CD14-positive monocyte (primary cell): ENCODE measurements at regions not wholly inside any gene's neighbourhood (a gene's known extent, or its start where the extent isn't known, plus 50 kb on each side); places are given as distances from the start of the nearest gene placed in this dataset.

Source experiments
- DNase-seq, 3 donors: peaks; one replicate each; pipeline ENCODE4 v3.0.0-alpha.2; 2011 to 2022
- H2AFZ ChIP-seq: 2 replicates; pipeline ENCODE4 v1.6.0; 2012; ENCODE audit warnings: mild to moderate bottlenecking, low read depth, low read length, inconsistent platforms; ENCODE audit not compliant: insufficient read depth, poor library complexity, severe bottlenecking
- H3K27ac ChIP-seq, 2 donors: 1 replicate in 1 of 2; 2 replicates in 1 of 2; pipeline ENCODE4 v1.5.1; 2012 to 2013; ENCODE audit warnings: low read length in 2 of 2, control low read depth in 1 of 2, inconsistent platforms in 1 of 2, low read depth in 1 of 2, mild to moderate bottlenecking in 1 of 2
- H3K27me3 ChIP-seq, 2 donors: one replicate each; pipeline versions ENCODE4 v1.6.0 to v1.6.1; 2011 to 2013; ENCODE audit warnings: low read length in 2 of 2; ENCODE audit not compliant: control insufficient read depth in 2 of 2, insufficient read depth in 2 of 2
- H3K36me3 ChIP-seq, 2 donors: replicated peaks in 1 of 2; 1 replicate in 1 of 2; 2 replicates in 1 of 2; pipeline versions ENCODE4 v1.5.1 to v1.6.1; 2012 to 2013; ENCODE audit warnings: low read length in 2 of 2, control low read depth in 1 of 2, inconsistent platforms in 1 of 2, mild to moderate bottlenecking in 1 of 2; ENCODE audit not compliant: insufficient read depth in 2 of 2, control insufficient read depth in 1 of 2
- H3K4me1 ChIP-seq, 2 donors: 1 replicate in 1 of 2; 2 replicates in 1 of 2; pipeline versions ENCODE4 v1.5.1 to v1.6.1; 2012 to 2013; ENCODE audit warnings: low read length in 2 of 2, control low read depth in 1 of 2, inconsistent platforms in 1 of 2, mild to moderate bottlenecking in 1 of 2, moderate library complexity in 1 of 2; ENCODE audit not compliant: insufficient read depth in 2 of 2, control insufficient read depth in 1 of 2
- H3K4me2 ChIP-seq: replicated peaks from 2 replicates; pipeline ENCODE3; 2012; ENCODE audit warnings: low read length, moderate library complexity, mild to moderate bottlenecking; ENCODE audit not compliant: poor library complexity, severe bottlenecking; ENCODE audit errors: extremely low read depth
- H3K4me3 ChIP-seq, 3 experiments: fragments of 200-600 bp in 1 of 3; sonication (generic) in 1 of 3; replicated peaks in 1 of 3; 1 replicate in 2 of 3; 2 replicates in 1 of 3; pipeline ENCODE4 v1.5.1; 2011 to 2013; ENCODE audit warnings: low read length in 3 of 3, mild to moderate bottlenecking in 3 of 3, control low read depth in 2 of 3, low read depth in 2 of 3, inconsistent platforms in 1 of 3, moderate library complexity in 1 of 3
- H3K79me2 ChIP-seq: 2 replicates; pipeline ENCODE4 v1.6.0; 2012; ENCODE audit warnings: mild to moderate bottlenecking, control low read depth, inconsistent platforms, low read length, moderate library complexity; ENCODE audit not compliant: insufficient read depth
- H3K9ac ChIP-seq: 2 replicates; pipeline ENCODE4 v1.6.0; 2017; ENCODE audit warnings: low read length, mild to moderate bottlenecking; ENCODE audit not compliant: insufficient read depth, poor library complexity, severe bottlenecking
- H3K9me3 ChIP-seq, 2 donors: replicated peaks in 1 of 2; 1 replicate in 1 of 2; 2 replicates in 1 of 2; pipeline versions ENCODE4 v1.5.1 to v1.6.1; 2012 to 2013; ENCODE audit warnings: low read length in 2 of 2, control low read depth in 1 of 2; ENCODE audit not compliant: control insufficient read depth in 1 of 2, insufficient read depth in 1 of 2
- H4K20me1 ChIP-seq: 2 replicates; pipeline ENCODE4 v1.6.0; 2012; ENCODE audit warnings: mild to moderate bottlenecking, low read length, control low read depth, moderate library complexity; ENCODE audit not compliant: insufficient read depth
- H3K27ac Mint-ChIP-seq, 7 donors: one replicate each; pipeline ENCODE4 v1.8.0; 2020; ENCODE audit warnings: mild to moderate bottlenecking in 7 of 7, mixed read lengths in 7 of 7, moderate library complexity in 6 of 7, inconsistent platforms in 2 of 7
- H3K27me3 Mint-ChIP-seq, 3 donors: one replicate each; pipeline ENCODE4 v1.8.0; 2021 to 2022; ENCODE audit warnings: low read depth in 3 of 3, mild to moderate bottlenecking in 3 of 3, mixed read lengths in 3 of 3, moderate library complexity in 3 of 3, inconsistent platforms in 1 of 3
- H3K36me3 Mint-ChIP-seq, 2 donors: one replicate each; pipeline ENCODE4 v1.8.0; 2020; ENCODE audit warnings: mixed read lengths in 2 of 2, inconsistent platforms in 1 of 2, mild to moderate bottlenecking in 1 of 2
- H3K4me1 Mint-ChIP-seq: one replicate; pipeline ENCODE4 v1.8.0; 2020; ENCODE audit warnings: mild to moderate bottlenecking, mixed read lengths
- H3K4me3 Mint-ChIP-seq, 2 donors: one replicate each; pipeline ENCODE4 v1.8.0; 2020; ENCODE audit warnings: mild to moderate bottlenecking in 2 of 2, mixed read lengths in 2 of 2, moderate library complexity in 1 of 2
- H3K9me3 Mint-ChIP-seq, 7 donors: one replicate each; pipeline ENCODE4 v1.8.0; 2020 to 2022; ENCODE audit warnings: mixed read lengths in 7 of 7, mild to moderate bottlenecking in 6 of 7, moderate library complexity in 6 of 7, inconsistent platforms in 2 of 7
- WGBS: methylation state at CpG from one replicate; pipeline ENCODE4 v1.1.5; 2013; ENCODE audit warnings: missing lambda C conversion rate; ENCODE audit not compliant: insufficient coverage; 5-methylcytosine and 5-hydroxymethylcytosine counted together
- intact Hi-C, 2 donors: fragments of 100-400 bp; cut with micrococcal nuclease; formaldehyde crosslinking; loops; one replicate each; pipeline versions ENCODE4 v1.15.0 to v1.15.1; 2023
- TF ChIP-seq, protein P1 (sequence below): fragments of 200-600 bp; IDR thresholded peaks from one replicate; pipeline ENCODE4 v1.8.0; 2022; ENCODE audit warnings: antibody characterized with exemption, mild to moderate bottlenecking

DNA sequence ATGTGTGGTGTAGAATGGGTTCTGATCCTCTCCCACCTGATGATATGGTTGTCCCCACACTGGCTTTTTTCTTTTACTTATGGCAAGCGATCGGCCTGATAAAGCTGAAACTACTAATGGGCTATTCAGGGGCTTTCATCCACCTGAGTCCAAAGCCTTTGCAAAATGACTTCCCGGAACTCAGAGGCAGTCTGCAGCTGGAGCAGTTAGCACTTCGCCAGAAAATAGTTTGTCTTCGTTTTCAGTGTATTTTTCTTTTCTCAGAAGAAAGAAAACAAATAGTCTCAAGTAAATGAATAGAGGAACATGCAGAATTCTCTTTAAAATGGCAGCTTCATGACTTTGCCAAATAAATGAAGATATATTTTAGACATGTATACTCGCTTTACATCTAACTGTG, 306.0 kb upstream of the ADAMTS9 start:
- Mint-ChIP-seq H3K27ac (no peak overlapping the region), H3K4me3 (no peak overlapping the region)
- WGBS, result 90% methylated on average over 4 of the region's 6 CpGs

DNA sequence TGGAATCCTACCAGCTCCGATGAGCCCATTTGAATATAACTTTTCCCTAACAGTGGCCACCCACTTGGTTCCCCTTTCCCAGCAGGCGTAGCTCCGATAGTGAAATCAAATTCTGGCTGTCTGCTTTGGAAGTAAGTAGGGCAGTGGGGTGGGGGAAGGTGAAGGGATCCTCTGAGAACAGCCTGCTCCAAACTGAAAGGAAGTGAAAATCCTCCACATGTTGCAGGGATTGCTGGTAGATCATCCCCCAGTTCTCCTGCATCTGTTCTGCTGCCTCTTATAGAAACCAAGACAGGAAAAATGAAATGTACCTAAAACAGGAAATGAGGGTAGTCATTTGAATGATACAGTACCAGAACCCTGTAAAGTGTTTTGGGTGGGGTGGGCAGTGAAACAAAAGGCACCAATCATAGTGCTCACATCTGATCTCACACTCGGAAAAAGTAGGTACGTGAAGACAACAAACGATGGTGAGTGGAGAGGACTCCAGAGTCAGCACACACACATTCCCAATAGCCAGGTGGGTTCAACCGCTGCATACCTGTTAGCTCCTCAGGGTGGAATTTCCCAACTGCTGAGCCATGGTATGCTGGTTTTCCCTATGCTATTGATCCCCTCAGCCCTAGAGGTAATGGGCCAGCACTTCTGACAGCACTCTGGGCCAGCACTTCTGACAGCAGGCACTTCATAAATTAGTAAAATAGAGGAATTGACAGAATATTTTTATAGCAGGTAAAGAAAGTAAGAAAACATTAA, 304.9 kb upstream of the ADAMTS9 start:
- intact Hi-C loops, result no loop called here
- Mint-ChIP-seq H3K27me3 (peaks cover 0 to 2% (median 0%) of the 10 kb centered on the region in 3 donors), H3K4me1 (no peaks in the 10 kb centered on the region), H3K9me3 (peaks cover 0 to 9% (median 2%) of the 10 kb centered on the region in 7 donors), H3K27ac (no peak overlapping the region), H3K36me3 (no peaks in the 10 kb centered on the region), H3K4me3 (no peak overlapping the region)
- no peaks in the 10 kb centered on the region for H4K20me1 ChIP-seq
- no peak overlapping the region for H2AFZ ChIP-seq
- H3K9me3 ChIP-seq, result peaks cover 4% of the 10 kb centered on the region in 2 donors
- no peaks in the 10 kb centered on the region for H3K4me1 ChIP-seq
- H3K79me2 ChIP-seq, result no peaks in the 10 kb centered on the region
- no peak for DNase-seq
- no peak overlapping the region for H3K9ac ChIP-seq
- TF ChIP-seq, protein P1, sequence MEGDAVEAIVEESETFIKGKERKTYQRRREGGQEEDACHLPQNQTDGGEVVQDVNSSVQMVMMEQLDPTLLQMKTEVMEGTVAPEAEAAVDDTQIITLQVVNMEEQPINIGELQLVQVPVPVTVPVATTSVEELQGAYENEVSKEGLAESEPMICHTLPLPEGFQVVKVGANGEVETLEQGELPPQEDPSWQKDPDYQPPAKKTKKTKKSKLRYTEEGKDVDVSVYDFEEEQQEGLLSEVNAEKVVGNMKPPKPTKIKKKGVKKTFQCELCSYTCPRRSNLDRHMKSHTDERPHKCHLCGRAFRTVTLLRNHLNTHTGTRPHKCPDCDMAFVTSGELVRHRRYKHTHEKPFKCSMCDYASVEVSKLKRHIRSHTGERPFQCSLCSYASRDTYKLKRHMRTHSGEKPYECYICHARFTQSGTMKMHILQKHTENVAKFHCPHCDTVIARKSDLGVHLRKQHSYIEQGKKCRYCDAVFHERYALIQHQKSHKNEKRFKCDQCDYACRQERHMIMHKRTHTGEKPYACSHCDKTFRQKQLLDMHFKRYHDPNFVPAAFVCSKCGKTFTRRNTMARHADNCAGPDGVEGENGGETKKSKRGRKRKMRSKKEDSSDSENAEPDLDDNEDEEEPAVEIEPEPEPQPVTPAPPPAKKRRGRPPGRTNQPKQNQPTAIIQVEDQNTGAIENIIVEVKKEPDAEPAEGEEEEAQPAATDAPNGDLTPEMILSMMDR, result no peak
- no peaks in the 10 kb centered on the region for H3K27me3 ChIP-seq
- H3K4me2 ChIP-seq, result no peak overlapping the region
- H3K27ac ChIP-seq, result no peak overlapping the region
- no peak overlapping the region for H3K4me3 ChIP-seq
- 94% methylated on average over 3 of the region's 7 CpGs for WGBS
- H3K36me3 ChIP-seq, result no peaks in the 10 kb centered on the region

More for the DNA sequence above, 306.0 kb upstream of the ADAMTS9 start:
- no peaks in the 10 kb centered on the region for H3K27me3 ChIP-seq
- no peaks in the 10 kb centered on the region for H3K79me2 ChIP-seq
- no peaks in the 10 kb centered on the region for H3K36me3 Mint-ChIP-seq
- H3K4me1 ChIP-seq, result no peaks in the 10 kb centered on the region
- TF ChIP-seq, protein P1, result no peak
- DNase-seq, result no peak
- H3K27me3 Mint-ChIP-seq, result peaks cover 0 to 2% (median 0%) of the 10 kb centered on the region in 3 donors
- H3K9me3 Mint-ChIP-seq, result peaks cover 0 to 9% (median 0%) of the 10 kb centered on the region in 7 donors
- H3K9ac ChIP-seq, result no peak overlapping the region
- H3K9me3 ChIP-seq, result peaks cover 0 to 3% of the 10 kb centered on the region in 2 donors
- intact Hi-C loops, result no loop called here
- H2AFZ ChIP-seq, result no peak overlapping the region
- no peak overlapping the region for H3K4me2 ChIP-seq
- H3K36me3 ChIP-seq, result no peaks in the 10 kb centered on the region
- H4K20me1 ChIP-seq, result no peaks in the 10 kb centered on the region
- no peaks in the 10 kb centered on the region for H3K4me1 Mint-ChIP-seq
- H3K27ac ChIP-seq, result no peak overlapping the region
- no peak overlapping the region for H3K4me3 ChIP-seq
